WTC11 (cell line): ENCODE measurements at regions not wholly inside any gene's neighbourhood (a gene's known extent, or its start where the extent isn't known, plus 50 kb on each side); places are given as distances from the start of the nearest gene placed in this dataset.

Experiments
- ATAC-seq: fragments of 200-7000 bp; cut with Tn5 transposase; 2 replicates; pipeline ENCODE4 v1.10.0; 2021; ENCODE audit warnings: mild to moderate bottlenecking, moderate library complexity
- CTCF ChIA-PET: fragments of 300-600 bp; sonication (Branson Sonifier 250); formaldehyde crosslinking; loops from one replicate; lab custom pipeline; 2021; ENCODE audit warnings: antibody characterized with exemption; lab: Charles Lee
- POLR2A ChIA-PET: fragments of 350-600 bp; sonication (Branson Sonifier 250); formaldehyde crosslinking; loops from one replicate; lab custom pipeline; 2021; ENCODE audit warnings: antibody characterized with exemption; lab: Charles Lee
- DNase-seq: peaks from one replicate; pipeline ENCODE4 v3.0.0; 2021; ENCODE audit warnings: low spot score
- H3K27ac Mint-ChIP-seq: 2 replicates; pipeline ENCODE4 v1.8.0; 2021; ENCODE audit warnings: mixed read lengths
- H3K27me3 Mint-ChIP-seq: 2 replicates; pipeline ENCODE4 v1.8.0; 2021; ENCODE audit warnings: low read depth, mild to moderate bottlenecking, moderate library complexity, mixed read lengths
- H3K36me3 Mint-ChIP-seq: 2 replicates; pipeline ENCODE4 v1.8.0; 2021; ENCODE audit warnings: mixed read lengths
- H3K4me1 Mint-ChIP-seq: 2 replicates; pipeline ENCODE4 v1.8.0; 2022; ENCODE audit warnings: mixed read lengths
- H3K4me3 Mint-ChIP-seq: 2 replicates; pipeline ENCODE4 v1.8.0; 2021; ENCODE audit warnings: mild to moderate bottlenecking, moderate library complexity, mixed read lengths
- H3K9me3 Mint-ChIP-seq: 2 replicates; pipeline ENCODE4 v1.8.0; 2021; ENCODE audit warnings: mixed read lengths
- ATF1 ChIP-seq: sonication (generic); formaldehyde crosslinking; IDR thresholded peaks from 2 replicates; pipeline ENCODE4 v1.8.1; 2023; ENCODE audit warnings: mild to moderate bottlenecking, moderate library complexity, missing genetic modification reagents
- FOXJ3 ChIP-seq: sonication (generic); formaldehyde crosslinking; IDR thresholded peaks from 2 replicates; pipeline ENCODE4 v1.9.0; 2021; ENCODE audit warnings: missing genetic modification reagents, mild to moderate bottlenecking, borderline replicate concordance
- IRF2 ChIP-seq: sonication (generic); formaldehyde crosslinking; IDR thresholded peaks from 2 replicates; pipeline ENCODE4 v1.8.0; 2022; ENCODE audit warnings: low read depth, missing genetic modification reagents, borderline replicate concordance
- MXD4 ChIP-seq: fragments of 250-450 bp; sonication (Bioruptor Pico); IDR thresholded peaks from 2 replicates; pipeline ENCODE4 v1.8.0; 2021; ENCODE audit warnings: mild to moderate bottlenecking, moderate library complexity, borderline replicate concordance
- NFYB ChIP-seq: sonication (generic); formaldehyde crosslinking; conservative IDR thresholded peaks from 2 replicates; pipeline ENCODE4 v1.8.0; 2022; ENCODE audit warnings: low read depth, missing genetic modification reagents
- RELA ChIP-seq: sonication (generic); formaldehyde crosslinking; IDR thresholded peaks from 2 replicates; pipeline ENCODE4 v1.8.1; 2022; ENCODE audit warnings: missing genetic modification reagents, mild to moderate bottlenecking, borderline replicate concordance
- RORB ChIP-seq: fragments of 250-450 bp; sonication (Bioruptor Pico); IDR thresholded peaks from 2 replicates; pipeline ENCODE4 v1.9.0; 2021; ENCODE audit warnings: mild to moderate bottlenecking
- SMAD3 ChIP-seq: sonication (generic); formaldehyde crosslinking; IDR thresholded peaks from 2 replicates; pipeline ENCODE4 v1.8.0; 2022; ENCODE audit warnings: missing genetic modification reagents, mild to moderate bottlenecking, borderline replicate concordance
- SMAD4 ChIP-seq: sonication (generic); formaldehyde crosslinking; IDR thresholded peaks from 2 replicates; pipeline ENCODE4 v1.8.0; 2022; ENCODE audit warnings: mild to moderate bottlenecking, missing genetic modification reagents
- SP1 ChIP-seq: sonication (generic); formaldehyde crosslinking; conservative IDR thresholded peaks from 2 replicates; pipeline ENCODE4 v1.8.1; 2022; ENCODE audit warnings: missing genetic modification reagents
- TCF7 ChIP-seq: sonication (generic); formaldehyde crosslinking; IDR thresholded peaks from 2 replicates; pipeline ENCODE4 v1.8.0; 2022; ENCODE audit warnings: mild to moderate bottlenecking, low read depth, missing genetic modification reagents, moderate library complexity
- TEAD1 ChIP-seq: sonication (generic); formaldehyde crosslinking; IDR thresholded peaks from 2 replicates; pipeline ENCODE4 v1.8.0; 2022; ENCODE audit warnings: mild to moderate bottlenecking, missing genetic modification reagents
- TEAD4 ChIP-seq: sonication (generic); formaldehyde crosslinking; IDR thresholded peaks from 2 replicates; pipeline ENCODE4 v1.8.0; 2022; ENCODE audit warnings: mild to moderate bottlenecking, missing genetic modification reagents
- ZNF121 ChIP-seq: sonication (generic); formaldehyde crosslinking; IDR thresholded peaks from 2 replicates; pipeline ENCODE4 v1.8.0; 2023; ENCODE audit warnings: missing genetic modification reagents
- ZNF232 ChIP-seq: sonication (generic); formaldehyde crosslinking; IDR thresholded peaks from 2 replicates; pipeline ENCODE4 v1.8.0; 2022; ENCODE audit warnings: mild to moderate bottlenecking, missing genetic modification reagents
- ZNF317 ChIP-seq: sonication (generic); formaldehyde crosslinking; IDR thresholded peaks from 2 replicates; pipeline ENCODE4 v1.8.1; 2023; ENCODE audit warnings: low read depth, mild to moderate bottlenecking, moderate library complexity, missing genetic modification reagents, borderline replicate concordance
- ZNF396 ChIP-seq: fragments of 250-450 bp; sonication (Bioruptor Pico); IDR thresholded peaks from 2 replicates; pipeline ENCODE4 v1.8.0; 2021; ENCODE audit warnings: mild to moderate bottlenecking, moderate library complexity, borderline replicate concordance
- TF ChIP-seq, protein P1 (sequence below): fragments of 250-450 bp; sonication (Bioruptor Pico); IDR thresholded peaks from 2 replicates; pipeline ENCODE4 v1.9.0; 2021; ENCODE audit warnings: mild to moderate bottlenecking, borderline replicate concordance
- TF ChIP-seq, protein P2 (sequence below): fragments of 250-450 bp; sonication (Bioruptor Pico); conservative IDR thresholded peaks from 2 replicates; pipeline ENCODE4 v1.9.0; 2021; ENCODE audit warnings: mild to moderate bottlenecking
- TF ChIP-seq, protein P3 (sequence below): sonication (generic); formaldehyde crosslinking; IDR thresholded peaks from 2 replicates; pipeline ENCODE4 v1.8.1; 2023; ENCODE audit warnings: mild to moderate bottlenecking, missing genetic modification reagents, moderate library complexity
- TF ChIP-seq, protein P4 (sequence below): fragments of 250-450 bp; sonication (Bioruptor Pico); IDR thresholded peaks from 2 replicates; pipeline ENCODE4 v1.9.0; 2021; ENCODE audit warnings: mild to moderate bottlenecking
- TF ChIP-seq, protein P5 (sequence below): fragments of 250-450 bp; sonication (Bioruptor Pico); IDR thresholded peaks from 2 replicates; pipeline ENCODE4 v1.9.0; 2021; ENCODE audit warnings: mild to moderate bottlenecking
- TF ChIP-seq, protein P6 (sequence below): sonication (generic); formaldehyde crosslinking; IDR thresholded peaks from 2 replicates; pipeline ENCODE4 v1.8.0; 2022; ENCODE audit warnings: mild to moderate bottlenecking, missing genetic modification reagents

DNA sequence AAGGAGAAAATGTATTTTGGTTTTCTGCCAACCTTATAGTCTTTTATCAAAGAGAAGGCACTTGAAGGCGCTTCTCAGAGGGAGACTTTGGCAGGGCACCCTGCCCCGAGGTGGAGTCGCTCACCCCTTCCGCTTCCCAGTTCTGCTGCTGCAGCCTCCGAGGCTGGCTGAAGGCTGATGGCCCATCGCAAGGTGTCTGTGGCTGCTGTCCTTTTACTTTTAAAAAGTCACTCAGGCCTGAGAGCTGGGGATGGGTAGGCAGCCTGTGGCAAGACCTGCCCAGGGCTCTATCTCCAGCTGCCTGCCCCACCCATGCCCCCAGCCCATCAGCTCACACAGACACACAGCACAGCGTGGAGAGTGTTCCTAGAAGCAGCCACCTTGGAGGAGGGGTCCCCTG, 206.6 kb upstream of the CST7 start:
- Mint-ChIP-seq H3K9me3 (no peaks in the 10 kb centered on the region), H3K27me3 (no peaks in the 10 kb centered on the region), H3K4me1 (peaks cover 40% of the 10 kb centered on the region), H3K4me3 (no peak overlapping the region), H3K36me3 (no peaks in the 10 kb centered on the region), H3K27ac (no peak overlapping the region)
- POLR2A ChIA-PET = no interaction called here
- DNase-seq = no peak
- ATAC-seq = no peak
- TF ChIP-seq TCF7 (no peak), ZNF232 (CRISPR knock-in tag) (no peak), ATF1 (CRISPR knock-in tag) (no peak), SMAD4 (CRISPR knock-in tag) (no peak), RELA (CRISPR knock-in tag) (no peak), ZNF317 (CRISPR knock-in tag) (no peak), TEAD4 (CRISPR knock-in tag) (no peak), FOXJ3 (CRISPR knock-in tag) (no peak), IRF2 (no peak), MXD4 (CRISPR knock-in tag) (no peak), TEAD1 (no peak), SMAD3 (CRISPR knock-in tag) (no peak), ZNF121 (CRISPR knock-in tag) (no peak), ZNF396 (CRISPR knock-in tag) (no peak)
- TF ChIP-seq, protein P1, sequence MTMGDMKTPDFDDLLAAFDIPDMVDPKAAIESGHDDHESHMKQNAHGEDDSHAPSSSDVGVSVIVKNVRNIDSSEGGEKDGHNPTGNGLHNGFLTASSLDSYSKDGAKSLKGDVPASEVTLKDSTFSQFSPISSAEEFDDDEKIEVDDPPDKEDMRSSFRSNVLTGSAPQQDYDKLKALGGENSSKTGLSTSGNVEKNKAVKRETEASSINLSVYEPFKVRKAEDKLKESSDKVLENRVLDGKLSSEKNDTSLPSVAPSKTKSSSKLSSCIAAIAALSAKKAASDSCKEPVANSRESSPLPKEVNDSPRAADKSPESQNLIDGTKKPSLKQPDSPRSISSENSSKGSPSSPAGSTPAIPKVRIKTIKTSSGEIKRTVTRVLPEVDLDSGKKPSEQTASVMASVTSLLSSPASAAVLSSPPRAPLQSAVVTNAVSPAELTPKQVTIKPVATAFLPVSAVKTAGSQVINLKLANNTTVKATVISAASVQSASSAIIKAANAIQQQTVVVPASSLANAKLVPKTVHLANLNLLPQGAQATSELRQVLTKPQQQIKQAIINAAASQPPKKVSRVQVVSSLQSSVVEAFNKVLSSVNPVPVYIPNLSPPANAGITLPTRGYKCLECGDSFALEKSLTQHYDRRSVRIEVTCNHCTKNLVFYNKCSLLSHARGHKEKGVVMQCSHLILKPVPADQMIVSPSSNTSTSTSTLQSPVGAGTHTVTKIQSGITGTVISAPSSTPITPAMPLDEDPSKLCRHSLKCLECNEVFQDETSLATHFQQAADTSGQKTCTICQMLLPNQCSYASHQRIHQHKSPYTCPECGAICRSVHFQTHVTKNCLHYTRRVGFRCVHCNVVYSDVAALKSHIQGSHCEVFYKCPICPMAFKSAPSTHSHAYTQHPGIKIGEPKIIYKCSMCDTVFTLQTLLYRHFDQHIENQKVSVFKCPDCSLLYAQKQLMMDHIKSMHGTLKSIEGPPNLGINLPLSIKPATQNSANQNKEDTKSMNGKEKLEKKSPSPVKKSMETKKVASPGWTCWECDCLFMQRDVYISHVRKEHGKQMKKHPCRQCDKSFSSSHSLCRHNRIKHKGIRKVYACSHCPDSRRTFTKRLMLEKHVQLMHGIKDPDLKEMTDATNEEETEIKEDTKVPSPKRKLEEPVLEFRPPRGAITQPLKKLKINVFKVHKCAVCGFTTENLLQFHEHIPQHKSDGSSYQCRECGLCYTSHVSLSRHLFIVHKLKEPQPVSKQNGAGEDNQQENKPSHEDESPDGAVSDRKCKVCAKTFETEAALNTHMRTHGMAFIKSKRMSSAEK (CRISPR knock-in tag) = no peak
- TF ChIP-seq, protein P2, sequence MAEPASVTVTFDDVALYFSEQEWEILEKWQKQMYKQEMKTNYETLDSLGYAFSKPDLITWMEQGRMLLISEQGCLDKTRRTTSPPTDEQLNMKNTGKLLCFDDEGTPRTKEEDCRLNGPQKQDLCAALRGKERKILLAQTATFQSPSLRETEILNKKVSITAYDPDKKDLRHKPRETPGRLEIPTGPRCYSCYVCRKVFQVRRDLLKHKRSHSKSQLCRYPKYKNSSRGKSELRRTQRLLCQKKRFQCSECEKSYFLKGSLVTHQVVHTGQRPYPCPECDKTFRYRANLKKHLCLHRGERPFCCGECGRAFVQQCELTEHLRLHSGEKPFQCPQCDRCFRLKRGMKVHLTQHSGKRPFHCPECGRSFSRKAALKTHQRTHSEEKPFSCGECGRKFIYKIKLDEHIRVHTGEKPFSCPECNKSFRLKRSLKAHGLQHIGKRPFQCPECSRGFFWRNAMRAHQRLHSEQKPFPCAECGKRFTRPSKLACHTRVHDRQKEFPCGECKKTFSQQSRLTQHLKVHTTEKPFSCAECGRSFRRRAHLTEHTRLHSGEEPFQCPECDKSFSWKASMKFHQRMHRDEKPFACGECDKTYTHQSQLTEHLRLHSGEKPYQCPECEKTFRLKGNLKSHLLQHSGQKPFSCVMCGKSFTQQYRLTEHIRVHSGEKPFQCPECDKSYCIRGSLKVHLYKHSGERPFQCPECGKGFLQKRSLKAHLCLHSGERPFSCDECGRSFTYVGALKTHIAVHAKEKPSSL (CRISPR knock-in tag) = no peak
- CTCF ChIA-PET = no interaction called here

DNA sequence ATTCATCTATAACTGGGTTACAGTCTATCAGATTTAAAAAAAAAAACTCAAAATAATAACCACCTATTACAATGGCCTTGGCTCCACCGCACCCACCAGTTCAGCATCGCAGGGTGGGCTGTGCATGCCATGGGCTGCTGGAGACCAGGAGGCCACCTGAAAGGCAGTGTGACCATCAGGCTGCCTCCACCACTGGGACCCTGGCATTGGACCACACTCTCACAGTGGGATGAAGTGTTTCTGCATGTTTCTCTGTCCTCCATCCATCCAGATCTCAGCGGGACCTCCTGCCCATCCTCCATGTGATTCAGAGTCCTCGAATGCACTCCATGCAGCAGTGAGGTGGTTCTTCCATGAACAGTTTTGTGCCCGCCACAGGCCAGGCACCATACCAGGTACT, 206.1 kb upstream of the CST7 start:
- no peak for DNase-seq
- POLR2A ChIA-PET = no interaction called here

More for the DNA sequence above, 206.1 kb upstream of the CST7 start:
- TF ChIP-seq RORB (CRISPR knock-in tag) (no peak), NFYB (CRISPR knock-in tag) (no peak), MXD4 (CRISPR knock-in tag) (no peak), SP1 (no peak)
- TF ChIP-seq, protein P3, sequence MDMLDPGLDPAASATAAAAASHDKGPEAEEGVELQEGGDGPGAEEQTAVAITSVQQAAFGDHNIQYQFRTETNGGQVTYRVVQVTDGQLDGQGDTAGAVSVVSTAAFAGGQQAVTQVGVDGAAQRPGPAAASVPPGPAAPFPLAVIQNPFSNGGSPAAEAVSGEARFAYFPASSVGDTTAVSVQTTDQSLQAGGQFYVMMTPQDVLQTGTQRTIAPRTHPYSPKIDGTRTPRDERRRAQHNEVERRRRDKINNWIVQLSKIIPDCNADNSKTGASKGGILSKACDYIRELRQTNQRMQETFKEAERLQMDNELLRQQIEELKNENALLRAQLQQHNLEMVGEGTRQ = no peak
- TF ChIP-seq, protein P4, sequence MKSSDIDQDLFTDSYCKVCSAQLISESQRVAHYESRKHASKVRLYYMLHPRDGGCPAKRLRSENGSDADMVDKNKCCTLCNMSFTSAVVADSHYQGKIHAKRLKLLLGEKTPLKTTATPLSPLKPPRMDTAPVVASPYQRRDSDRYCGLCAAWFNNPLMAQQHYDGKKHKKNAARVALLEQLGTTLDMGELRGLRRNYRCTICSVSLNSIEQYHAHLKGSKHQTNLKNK (CRISPR knock-in tag) = no peak
- TF ChIP-seq, protein P5, sequence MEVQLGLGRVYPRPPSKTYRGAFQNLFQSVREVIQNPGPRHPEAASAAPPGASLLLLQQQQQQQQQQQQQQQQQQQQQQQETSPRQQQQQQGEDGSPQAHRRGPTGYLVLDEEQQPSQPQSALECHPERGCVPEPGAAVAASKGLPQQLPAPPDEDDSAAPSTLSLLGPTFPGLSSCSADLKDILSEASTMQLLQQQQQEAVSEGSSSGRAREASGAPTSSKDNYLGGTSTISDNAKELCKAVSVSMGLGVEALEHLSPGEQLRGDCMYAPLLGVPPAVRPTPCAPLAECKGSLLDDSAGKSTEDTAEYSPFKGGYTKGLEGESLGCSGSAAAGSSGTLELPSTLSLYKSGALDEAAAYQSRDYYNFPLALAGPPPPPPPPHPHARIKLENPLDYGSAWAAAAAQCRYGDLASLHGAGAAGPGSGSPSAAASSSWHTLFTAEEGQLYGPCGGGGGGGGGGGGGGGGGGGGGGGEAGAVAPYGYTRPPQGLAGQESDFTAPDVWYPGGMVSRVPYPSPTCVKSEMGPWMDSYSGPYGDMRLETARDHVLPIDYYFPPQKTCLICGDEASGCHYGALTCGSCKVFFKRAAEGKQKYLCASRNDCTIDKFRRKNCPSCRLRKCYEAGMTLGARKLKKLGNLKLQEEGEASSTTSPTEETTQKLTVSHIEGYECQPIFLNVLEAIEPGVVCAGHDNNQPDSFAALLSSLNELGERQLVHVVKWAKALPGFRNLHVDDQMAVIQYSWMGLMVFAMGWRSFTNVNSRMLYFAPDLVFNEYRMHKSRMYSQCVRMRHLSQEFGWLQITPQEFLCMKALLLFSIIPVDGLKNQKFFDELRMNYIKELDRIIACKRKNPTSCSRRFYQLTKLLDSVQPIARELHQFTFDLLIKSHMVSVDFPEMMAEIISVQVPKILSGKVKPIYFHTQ (CRISPR knock-in tag) = no peak
- TF ChIP-seq, protein P6, sequence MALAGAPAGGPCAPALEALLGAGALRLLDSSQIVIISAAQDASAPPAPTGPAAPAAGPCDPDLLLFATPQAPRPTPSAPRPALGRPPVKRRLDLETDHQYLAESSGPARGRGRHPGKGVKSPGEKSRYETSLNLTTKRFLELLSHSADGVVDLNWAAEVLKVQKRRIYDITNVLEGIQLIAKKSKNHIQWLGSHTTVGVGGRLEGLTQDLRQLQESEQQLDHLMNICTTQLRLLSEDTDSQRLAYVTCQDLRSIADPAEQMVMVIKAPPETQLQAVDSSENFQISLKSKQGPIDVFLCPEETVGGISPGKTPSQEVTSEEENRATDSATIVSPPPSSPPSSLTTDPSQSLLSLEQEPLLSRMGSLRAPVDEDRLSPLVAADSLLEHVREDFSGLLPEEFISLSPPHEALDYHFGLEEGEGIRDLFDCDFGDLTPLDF (CRISPR knock-in tag) = no peak
- no peak for ATAC-seq
- Mint-ChIP-seq H3K27ac (no peak overlapping the region), H3K36me3 (no peaks in the 10 kb centered on the region), H3K4me3 (no peak overlapping the region), H3K27me3 (no peaks in the 10 kb centered on the region), H3K9me3 (no peaks in the 10 kb centered on the region), H3K4me1 (peaks cover 45% of the 10 kb centered on the region)
- CTCF ChIA-PET = no interaction called here
